HCT116 (cell line): ENCODE measurements at regions not wholly inside any gene's neighbourhood (a gene's known extent, or its start where the extent isn't known, plus 50 kb on each side); places are given as distances from the start of the nearest gene placed in this dataset.

Experiments used
- ATF3 ChIP-seq: IDR thresholded peaks from 2 replicates; pipeline ENCODE4 v1.6.1; 2012
- CEBPB ChIP-seq: IDR thresholded peaks from 2 replicates; pipeline ENCODE4 v1.6.1; 2012; ENCODE audit warnings: low read depth
- CTCF ChIP-seq, 3 experiments: fragments of 200-600 bp in 1 of 3; sonication (generic) in 1 of 3; IDR thresholded peaks in 2 of 3; conservative IDR thresholded peaks in 1 of 3; 2 replicates each; pipeline ENCODE4 v1.5.1; 2012 to 2017; ENCODE audit warnings: low read depth in 2 of 3, low read length in 2 of 3, antibody characterized with exemption in 1 of 3, borderline replicate concordance in 1 of 3, control low read depth in 1 of 3, mild to moderate bottlenecking in 1 of 3, mixed read lengths in 1 of 3, mixed run types in 1 of 3, moderate library complexity in 1 of 3; ENCODE audit not compliant: insufficient read depth in 1 of 3
- EZH2 ChIP-seq: fragments of 200-600 bp; sonication (generic); IDR thresholded peaks from 2 replicates; pipeline ENCODE4 v1.6.1; 2017; ENCODE audit warnings: antibody characterized with exemption, mixed run types
- JUND ChIP-seq: IDR thresholded peaks from 2 replicates; pipeline ENCODE4 v1.6.1; 2012
- POLR2A ChIP-seq: IDR thresholded peaks from 2 replicates; pipeline ENCODE4 v1.7.0; 2011; ENCODE audit warnings: borderline replicate concordance; ENCODE audit not compliant: insufficient read depth, insufficient read length; ENCODE audit errors: extremely low read depth
- POLR2AphosphoS5 ChIP-seq: IDR thresholded peaks from 2 replicates; pipeline ENCODE4 v1.6.1; 2011; ENCODE audit warnings: mild to moderate bottlenecking, low read depth, low read length, moderate library complexity
- SRF ChIP-seq: IDR thresholded peaks from 2 replicates; pipeline ENCODE4 v1.6.1; 2012; ENCODE audit warnings: low read depth
- TCF7L2 ChIP-seq: IDR thresholded peaks from 2 replicates; pipeline ENCODE4 v1.7.0; 2011; ENCODE audit warnings: borderline replicate concordance, inconsistent platforms; ENCODE audit not compliant: insufficient read depth, insufficient read length; ENCODE audit errors: extremely low read depth

- TF ChIP-seq POLR2A = no peak
- TF ChIP-seq CTCF (IDR thresholded peaks at IDR 0.05 in 2 of 3, conservative IDR thresholded peaks at IDR 0.05 in 1 of 3; ENCODE audit: borderline replicate concordance in 1 of 3, insufficient read depth in 1 of 3, low read depth in 2 of 3, low read length in 2 of 3) = no peak
- no peak for TF ChIP-seq ATF3
- no peak for TF ChIP-seq CEBPB
- TF ChIP-seq EZH2 = no peak
- TF ChIP-seq TCF7L2 = no peak
- no peak for TF ChIP-seq JUND
- no peak for TF ChIP-seq SRF
- no peak for TF ChIP-seq POLR2AphosphoS5
Observed at GRCh38 chr4:18250564-18250963, 229.0 kb upstream of the LCORL start.
